ENCODE measurements at regions not wholly inside any gene's neighbourhood (a gene's known extent, or its start where the extent isn't known, plus 50 kb on each side); places are given as distances from the start of the nearest gene placed in this dataset.
"Not testable (repeated sequence)": the region's sequence is repeated elsewhere in the genome, so short reads cannot be mapped to it uniquely, and the experiment has no call there.

- no peak for DNase-seq
These were observed 1169.0 kb upstream of the ATXN8OS start for GRCh38 chr13:68938639-68939038.

- no peak for DNase-seq
These were observed 1178.4 kb upstream of the ATXN8OS start for GRCh38 chr13:68929075-68929745.

- DNase-seq, result no peak
These were observed 1180.1 kb upstream of the ATXN8OS start for GRCh38 chr13:68927387-68928026.

- DNase-seq, result no peak
These were observed 1183.6 kb upstream of the ATXN8OS start for GRCh38 chr13:68923995-68924394.

- DNase-seq, result no peak
These were observed 1198.7 kb upstream of the ATXN8OS start for GRCh38 chr13:68908879-68909278.

GRCh38 chr13:68905186-68905585 lies 1202.4 kb upstream of the ATXN8OS start:
- no peak for DNase-seq

GRCh38 chr13:68897331-68897928 lies 1210.2 kb upstream of the ATXN8OS start:
- no peak for DNase-seq

- DNase-seq, result no peak
These were observed 1211.9 kb upstream of the ATXN8OS start for GRCh38 chr13:68895696-68896095.

- not testable (repeated sequence) for DNase-seq
These were observed 1213.9 kb upstream of the ATXN8OS start for GRCh38 chr13:68893721-68894120.

GRCh38 chr13:68892596-68892995 lies 1215.0 kb upstream of the ATXN8OS start:
- DNase-seq, result not testable (repeated sequence)

GRCh38 chr13:68890101-68890500 lies 1217.5 kb upstream of the ATXN8OS start:
- not testable (repeated sequence) for DNase-seq

GRCh38 chr13:68888832-68889231 lies 1218.8 kb upstream of the ATXN8OS start:
- no peak for DNase-seq

- DNase-seq, result no peak
These were observed 1235.3 kb upstream of the ATXN8OS start for GRCh38 chr13:68872338-68872737.

- no peak for DNase-seq
These were observed 1256.6 kb upstream of the ATXN8OS start for GRCh38 chr13:68851026-68851425.

- no peak for DNase-seq
These were observed 1257.5 kb upstream of the ATXN8OS start for GRCh38 chr13:68850160-68850559.

- DNase-seq, result no peak
These were observed 1261.0 kb upstream of the ATXN8OS start for GRCh38 chr13:68846663-68847062.

- DNase-seq, result no peak
These were observed 1273.3 kb upstream of the ATXN8OS start for GRCh38 chr13:68834375-68834774.

- no peak for DNase-seq
These were observed 1290.9 kb upstream of the ATXN8OS start for GRCh38 chr13:68816715-68817114.

GRCh38 chr13:68813180-68813796 lies 1294.3 kb upstream of the ATXN8OS start:
- DNase-seq, result no peak

- DNase-seq, result no peak
These were observed 1297.0 kb upstream of the ATXN8OS start for GRCh38 chr13:68810660-68811059.

GRCh38 chr13:68808456-68808855 lies 1299.2 kb upstream of the ATXN8OS start:
- DNase-seq, result no peak

- no peak for DNase-seq
These were observed 1301.5 kb upstream of the ATXN8OS start for GRCh38 chr13:68806125-68806524.

- no peak for DNase-seq
These were observed 1323.4 kb upstream of the ATXN8OS start for GRCh38 chr13:68784275-68784674.

GRCh38 chr13:68759617-68760016 lies 1348.0 kb upstream of the ATXN8OS start:
- no peak for DNase-seq
